ENCODE measurements at regions not wholly inside any gene's neighbourhood (a gene's known extent, or its start where the extent isn't known, plus 50 kb on each side); places are given as distances from the start of the nearest gene placed in this dataset.

DNA sequence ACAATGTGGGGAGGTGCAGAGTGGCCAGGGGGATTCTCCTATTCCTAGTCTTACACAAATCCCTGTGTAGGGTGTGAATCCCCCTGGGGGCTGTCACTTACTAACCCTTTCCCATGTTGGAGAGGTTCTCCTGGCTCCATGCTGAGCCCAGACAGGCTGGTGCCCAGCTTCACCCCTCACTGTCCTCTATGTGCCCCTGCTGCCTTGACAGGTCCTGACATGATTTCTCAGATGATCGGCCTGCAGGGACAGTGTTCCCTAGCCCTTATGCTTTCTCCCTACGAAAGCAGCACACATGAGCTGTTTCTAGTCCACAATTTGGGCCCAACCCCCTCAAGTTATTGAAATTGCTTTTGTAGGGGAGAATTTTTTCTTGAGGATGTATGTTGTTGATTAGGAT is 68.9 kb upstream of the FAM78B start:
- H4K20me1 ChIP-seq (ENCODE audit: insufficient read depth), result no peaks in the 10 kb centered on the region
- ATAC-seq (no peak), DNase-seq (ENCODE audit: low read depth, low spot score) (no peak)
- POLR2A ChIA-PET, result no interaction called here
- RAD21 ChIA-PET (ENCODE audit: low non-redundant PET in 1 of 2, low total read pairs in 2 of 2, uncharacterized antibody in 2 of 2, unreplicated experiment in 2 of 2), result no interaction called here
- H3K9me3 ChIP-seq (ENCODE audit: control insufficient read depth in 1 of 2, insufficient read depth in 1 of 2, low read depth in 1 of 2, low read length in 2 of 2), result no peaks in the 10 kb centered on the region
- intact Hi-C loops (cut with micrococcal nuclease), result no loop called here
- no peaks in the 10 kb centered on the region for H3K9me2 ChIP-seq (ENCODE audit: insufficient read depth)
- TF ChIP-seq ELF1 (IDR thresholded peaks at IDR 0.05; ENCODE audit: borderline replicate concordance, low read depth), result no peak
- TF ChIP-seq EZH2 (IDR thresholded peaks at IDR 0.05), result no peak
- TF ChIP-seq, protein P1, sequence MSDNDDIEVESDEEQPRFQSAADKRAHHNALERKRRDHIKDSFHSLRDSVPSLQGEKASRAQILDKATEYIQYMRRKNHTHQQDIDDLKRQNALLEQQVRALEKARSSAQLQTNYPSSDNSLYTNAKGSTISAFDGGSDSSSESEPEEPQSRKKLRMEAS (IDR thresholded peaks at IDR 0.05), result no peak
- TF ChIP-seq EZH2phosphoT487 (IDR thresholded peaks at IDR 0.05; ENCODE audit: borderline replicate concordance), result no peak
- no peak for TF ChIP-seq YY1 (IDR thresholded peaks at IDR 0.05; ENCODE audit: extremely low read depth, insufficient replicate concordance, low read depth, low read length)
- TF ChIP-seq CEBPB (IDR thresholded peaks at IDR 0.05; ENCODE audit: low read depth), result no peak
- TF ChIP-seq, protein P2, sequence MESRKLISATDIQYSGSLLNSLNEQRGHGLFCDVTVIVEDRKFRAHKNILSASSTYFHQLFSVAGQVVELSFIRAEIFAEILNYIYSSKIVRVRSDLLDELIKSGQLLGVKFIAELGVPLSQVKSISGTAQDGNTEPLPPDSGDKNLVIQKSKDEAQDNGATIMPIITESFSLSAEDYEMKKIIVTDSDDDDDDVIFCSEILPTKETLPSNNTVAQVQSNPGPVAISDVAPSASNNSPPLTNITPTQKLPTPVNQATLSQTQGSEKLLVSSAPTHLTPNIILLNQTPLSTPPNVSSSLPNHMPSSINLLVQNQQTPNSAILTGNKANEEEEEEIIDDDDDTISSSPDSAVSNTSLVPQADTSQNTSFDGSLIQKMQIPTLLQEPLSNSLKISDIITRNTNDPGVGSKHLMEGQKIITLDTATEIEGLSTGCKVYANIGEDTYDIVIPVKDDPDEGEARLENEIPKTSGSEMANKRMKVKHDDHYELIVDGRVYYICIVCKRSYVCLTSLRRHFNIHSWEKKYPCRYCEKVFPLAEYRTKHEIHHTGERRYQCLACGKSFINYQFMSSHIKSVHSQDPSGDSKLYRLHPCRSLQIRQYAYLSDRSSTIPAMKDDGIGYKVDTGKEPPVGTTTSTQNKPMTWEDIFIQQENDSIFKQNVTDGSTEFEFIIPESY (IDR thresholded peaks at IDR 0.05; ENCODE audit: extremely low read depth, insufficient replicate concordance, low read length), result no peak
- TF ChIP-seq, protein P3, sequence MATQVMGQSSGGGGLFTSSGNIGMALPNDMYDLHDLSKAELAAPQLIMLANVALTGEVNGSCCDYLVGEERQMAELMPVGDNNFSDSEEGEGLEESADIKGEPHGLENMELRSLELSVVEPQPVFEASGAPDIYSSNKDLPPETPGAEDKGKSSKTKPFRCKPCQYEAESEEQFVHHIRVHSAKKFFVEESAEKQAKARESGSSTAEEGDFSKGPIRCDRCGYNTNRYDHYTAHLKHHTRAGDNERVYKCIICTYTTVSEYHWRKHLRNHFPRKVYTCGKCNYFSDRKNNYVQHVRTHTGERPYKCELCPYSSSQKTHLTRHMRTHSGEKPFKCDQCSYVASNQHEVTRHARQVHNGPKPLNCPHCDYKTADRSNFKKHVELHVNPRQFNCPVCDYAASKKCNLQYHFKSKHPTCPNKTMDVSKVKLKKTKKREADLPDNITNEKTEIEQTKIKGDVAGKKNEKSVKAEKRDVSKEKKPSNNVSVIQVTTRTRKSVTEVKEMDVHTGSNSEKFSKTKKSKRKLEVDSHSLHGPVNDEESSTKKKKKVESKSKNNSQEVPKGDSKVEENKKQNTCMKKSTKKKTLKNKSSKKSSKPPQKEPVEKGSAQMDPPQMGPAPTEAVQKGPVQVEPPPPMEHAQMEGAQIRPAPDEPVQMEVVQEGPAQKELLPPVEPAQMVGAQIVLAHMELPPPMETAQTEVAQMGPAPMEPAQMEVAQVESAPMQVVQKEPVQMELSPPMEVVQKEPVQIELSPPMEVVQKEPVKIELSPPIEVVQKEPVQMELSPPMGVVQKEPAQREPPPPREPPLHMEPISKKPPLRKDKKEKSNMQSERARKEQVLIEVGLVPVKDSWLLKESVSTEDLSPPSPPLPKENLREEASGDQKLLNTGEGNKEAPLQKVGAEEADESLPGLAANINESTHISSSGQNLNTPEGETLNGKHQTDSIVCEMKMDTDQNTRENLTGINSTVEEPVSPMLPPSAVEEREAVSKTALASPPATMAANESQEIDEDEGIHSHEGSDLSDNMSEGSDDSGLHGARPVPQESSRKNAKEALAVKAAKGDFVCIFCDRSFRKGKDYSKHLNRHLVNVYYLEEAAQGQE (IDR thresholded peaks at IDR 0.05; ENCODE audit: low read depth), result no peak
- no peak for TF ChIP-seq POLR2AphosphoS5 (IDR thresholded peaks at IDR 0.05; ENCODE audit: low read depth, low read length)
- TF ChIP-seq POLR2A (IDR thresholded peaks at IDR 0.05; ENCODE audit: borderline replicate concordance, extremely low read depth, insufficient read depth, insufficient read length), result no peak
- TF ChIP-seq EGR1 (IDR thresholded peaks at IDR 0.05; ENCODE audit: low read depth), result no peak
- no peak overlapping the region for H3K4me3 ChIP-seq (replicated peaks in 1 of 2; ENCODE audit: low read depth in 1 of 2, low read length in 2 of 2)
- H3K4me2 ChIP-seq (ENCODE audit: low read length), result no peak overlapping the region
- no TSS peak for BruUV-seq (replicated peaks)
- no peak overlapping the region for H2AFZ ChIP-seq (ENCODE audit: low read depth, low read length, poor library complexity, severe bottlenecking)
- H3K36me3 ChIP-seq (ENCODE audit: control insufficient read depth in 1 of 2, insufficient read depth in 2 of 2, low read length in 2 of 2), result no peaks in the 10 kb centered on the region
- no peaks in the 10 kb centered on the region for H3K4me1 ChIP-seq (ENCODE audit: control insufficient read depth in 1 of 2, insufficient read depth in 2 of 2, low read length in 2 of 2)
- H3K9ac ChIP-seq (ENCODE audit: low read length), result no peak overlapping the region
- no peak overlapping the region for H3K27ac ChIP-seq (ENCODE audit: low read depth, low read length)
- peaks cover 8% of the 10 kb centered on the region; the same call in 1 of the 2 replicates for H3K27me3 ChIP-seq (ENCODE audit: insufficient read depth, low read length)
- no peaks in the 10 kb centered on the region for H3K79me2 ChIP-seq (ENCODE audit: insufficient read depth, low read length)
- CTCF ChIA-PET, result no interaction called here
